ENCODE measurements at regions not wholly inside any gene's neighbourhood (a gene's known extent, or its start where the extent isn't known, plus 50 kb on each side); places are given as distances from the start of the nearest gene placed in this dataset.

GRCh38 chr17:33460781-33461450 is 167.8 kb upstream of the ASIC2 start:
- H2AFZ ChIP-seq (ENCODE audit: insufficient read depth, low read depth, low read length, poor library complexity, severe bottlenecking), result no peak overlapping the region
- no peaks in the 10 kb centered on the region for H3K27me3 ChIP-seq (ENCODE audit: control insufficient read depth in 2 of 2, insufficient read depth in 2 of 2, low read length in 2 of 2)
- peaks cover 0 to 4% (median 0%) of the 10 kb centered on the region in 7 donors for H3K9me3 Mint-ChIP-seq
- H3K4me3 Mint-ChIP-seq, result no peak overlapping the region
- H3K36me3 Mint-ChIP-seq, result no peaks in the 10 kb centered on the region
- intact Hi-C loops (cut with micrococcal nuclease), result no loop called here
- no peaks in the 10 kb centered on the region for H3K4me1 ChIP-seq (ENCODE audit: control insufficient read depth in 1 of 2, insufficient read depth in 2 of 2, low read length in 2 of 2)
- no peak overlapping the region for H3K4me3 ChIP-seq (replicated peaks in 1 of 3; ENCODE audit: low read depth in 2 of 3, low read length in 3 of 3)
- H4K20me1 ChIP-seq (ENCODE audit: insufficient read depth, low read length), result no peaks in the 10 kb centered on the region
- H3K4me2 ChIP-seq (replicated peaks; ENCODE audit: extremely low read depth, low read length, poor library complexity, severe bottlenecking), result no peak overlapping the region
- H3K9me3 ChIP-seq (replicated peaks in 1 of 2; ENCODE audit: control insufficient read depth in 1 of 2, insufficient read depth in 1 of 2, low read length in 2 of 2), result no peaks in the 10 kb centered on the region
- 74% methylated on average over 2 of the region's 4 CpGs for WGBS (ENCODE audit: insufficient coverage)
- peaks cover 2 to 14% (median 5%) of the 10 kb centered on the region in 3 donors for H3K27me3 Mint-ChIP-seq (ENCODE audit: low read depth in 3 of 3)
- TF ChIP-seq CTCF (IDR thresholded peaks at IDR 0.05), result no peak
- DNase-seq, result no peak
- H3K79me2 ChIP-seq (ENCODE audit: insufficient read depth, low read length), result no peaks in the 10 kb centered on the region
- H3K27ac Mint-ChIP-seq, result no peak overlapping the region
- H3K4me1 Mint-ChIP-seq, result no peaks in the 10 kb centered on the region
- no peak overlapping the region for H3K9ac ChIP-seq (ENCODE audit: insufficient read depth, low read length, poor library complexity, severe bottlenecking)
- no peaks in the 10 kb centered on the region for H3K36me3 ChIP-seq (replicated peaks in 1 of 2; ENCODE audit: control insufficient read depth in 1 of 2, insufficient read depth in 2 of 2, low read length in 2 of 2)
- no peak overlapping the region for H3K27ac ChIP-seq (ENCODE audit: low read depth in 1 of 2, low read length in 2 of 2)

GRCh38 chr17:33463887-33464286 is 170.8 kb upstream of the ASIC2 start:
- Histone ChIP-seq H3K79me2 (ENCODE audit: insufficient read depth, low read length) (no peaks in the 10 kb centered on the region), H3K4me3 (replicated peaks in 1 of 3; ENCODE audit: low read depth in 2 of 3, low read length in 3 of 3) (no peak overlapping the region), H3K27ac (ENCODE audit: low read depth in 1 of 2, low read length in 2 of 2) (no peak overlapping the region), H3K9me3 (replicated peaks in 1 of 2; ENCODE audit: control insufficient read depth in 1 of 2, insufficient read depth in 1 of 2, low read length in 2 of 2) (no peaks in the 10 kb centered on the region), H2AFZ (ENCODE audit: insufficient read depth, low read depth, low read length, poor library complexity, severe bottlenecking) (no peak overlapping the region), H3K36me3 (replicated peaks in 1 of 2; ENCODE audit: control insufficient read depth in 1 of 2, insufficient read depth in 2 of 2, low read length in 2 of 2) (no peaks in the 10 kb centered on the region), H3K27me3 (ENCODE audit: control insufficient read depth in 2 of 2, insufficient read depth in 2 of 2, low read length in 2 of 2) (no peaks in the 10 kb centered on the region), H4K20me1 (ENCODE audit: insufficient read depth, low read length) (no peaks in the 10 kb centered on the region), H3K9ac (ENCODE audit: insufficient read depth, low read length, poor library complexity, severe bottlenecking) (no peak overlapping the region), H3K4me1 (ENCODE audit: control insufficient read depth in 1 of 2, insufficient read depth in 2 of 2, low read length in 2 of 2) (no peaks in the 10 kb centered on the region), H3K4me2 (replicated peaks; ENCODE audit: extremely low read depth, low read length, poor library complexity, severe bottlenecking) (no peak overlapping the region)
- Mint-ChIP-seq H3K27me3 (ENCODE audit: low read depth in 3 of 3) (peaks cover 2 to 13% (median 2%) of the 10 kb centered on the region in 3 donors), H3K9me3 (peaks cover 0 to 4% (median 3%) of the 10 kb centered on the region in 7 donors), H3K4me1 (no peaks in the 10 kb centered on the region), H3K36me3 (no peaks in the 10 kb centered on the region), H3K4me3 (no peak overlapping the region), H3K27ac (no peak overlapping the region)
- no peak for DNase-seq
- TF ChIP-seq CTCF (IDR thresholded peaks at IDR 0.05), result no peak
- intact Hi-C loops (cut with micrococcal nuclease), result no loop called here

Measured in CD14-positive monocyte (primary cell).